ENCODE measurements at regions not wholly inside any gene's neighbourhood (a gene's known extent, or its start where the extent isn't known, plus 50 kb on each side); places are given as distances from the start of the nearest gene placed in this dataset.
A peak's percentile ranks its signal among the peaks of the same experiment; 100 is the strongest.

GRCh38 chr18:22260208-22260820 is 90.9 kb downstream of the GATA6 start:
- H3K27ac ChIP-seq = no peak overlapping the region
- no peak for TF ChIP-seq CTCF (IDR thresholded peaks at IDR 0.05)
- no peak overlapping the region for H3K4me3 ChIP-seq
- no peak for DNase-seq (ENCODE audit: low spot score)

GRCh38 chr18:22257022-22257543 is 87.7 kb downstream of the GATA6 start:
- H3K4me3 ChIP-seq = no peak overlapping the region
- no peak for TF ChIP-seq CTCF (IDR thresholded peaks at IDR 0.05)
- no peak overlapping the region for H3K27ac ChIP-seq
- no peak for DNase-seq (ENCODE audit: low spot score)

- no peak for DNase-seq (ENCODE audit: low spot score)
- Histone ChIP-seq H3K4me3 (no peak overlapping the region), H3K27ac (no peak overlapping the region)
- no peak for TF ChIP-seq CTCF (IDR thresholded peaks at IDR 0.05)
Measured at GRCh38 chr18:22254088-22254487, 84.7 kb downstream of the GATA6 start.

GRCh38 chr18:22253676-22254075 is 84.3 kb downstream of the GATA6 start:
- no peak overlapping the region for H3K4me3 ChIP-seq
- no peak for DNase-seq (ENCODE audit: low spot score)
- TF ChIP-seq CTCF (IDR thresholded peaks at IDR 0.05) = no peak
- peak overlapping the region in 1 of 2 donors; percentile 34 for H3K27ac ChIP-seq

- TF ChIP-seq CTCF (IDR thresholded peaks at IDR 0.05) = no peak
- peak overlapping the region in 1 of 2 donors; percentile 34 for H3K27ac ChIP-seq
- no peak overlapping the region for H3K4me3 ChIP-seq
- no peak for DNase-seq (ENCODE audit: low spot score)
Measured at GRCh38 chr18:22253156-22253555, 83.8 kb downstream of the GATA6 start.
